NCI-H345 treated with DMSO at 0.1 percent for 48 hours (cell line): ENCODE measurements at regions not wholly inside any gene's neighbourhood (a gene's known extent, or its start where the extent isn't known, plus 50 kb on each side); places are given as distances from the start of the nearest gene placed in this dataset.
"Not testable (repeated sequence)": the region's sequence is repeated elsewhere in the genome, so short reads cannot be mapped to it uniquely, and the experiment has no call there.

Experiments used
- DNase-seq: peaks from one replicate; lab custom pipeline; 2025; ENCODE audit not compliant: unreplicated experiment; lab: John Stamatoyannopoulos, UW

DNA sequence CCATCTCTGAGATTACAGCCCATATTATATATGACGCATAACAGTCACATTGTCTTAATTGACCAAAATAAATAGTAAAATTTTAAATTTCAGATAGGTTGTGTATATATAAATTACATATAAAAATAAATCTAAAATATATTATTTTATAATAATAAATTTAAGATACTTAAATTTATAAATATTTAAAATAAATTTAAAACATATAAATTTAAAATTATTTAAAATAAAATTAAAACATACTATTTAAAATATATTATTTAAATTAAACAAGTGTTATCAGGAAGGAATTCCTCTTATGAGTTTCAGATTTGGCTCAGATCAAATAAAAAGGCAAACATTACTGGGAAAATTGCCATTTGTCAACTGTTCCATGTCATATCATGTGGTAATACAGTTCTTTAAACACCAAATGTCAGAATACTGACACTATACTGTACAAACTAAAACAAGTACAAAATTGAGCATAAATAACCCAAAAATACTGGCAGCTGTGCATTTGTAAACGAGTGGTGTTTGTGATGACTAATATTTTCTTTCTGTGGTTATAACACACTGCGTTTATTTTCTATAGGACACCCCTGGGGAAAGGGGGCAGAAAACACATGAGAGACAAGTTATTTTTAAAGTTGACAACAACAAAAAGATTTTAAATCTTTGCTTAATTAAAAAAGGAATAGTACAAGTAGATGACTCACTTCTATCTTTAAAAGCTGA is 71.3 kb upstream of the DGKB start:
- no peak for DNase-seq

DNA sequence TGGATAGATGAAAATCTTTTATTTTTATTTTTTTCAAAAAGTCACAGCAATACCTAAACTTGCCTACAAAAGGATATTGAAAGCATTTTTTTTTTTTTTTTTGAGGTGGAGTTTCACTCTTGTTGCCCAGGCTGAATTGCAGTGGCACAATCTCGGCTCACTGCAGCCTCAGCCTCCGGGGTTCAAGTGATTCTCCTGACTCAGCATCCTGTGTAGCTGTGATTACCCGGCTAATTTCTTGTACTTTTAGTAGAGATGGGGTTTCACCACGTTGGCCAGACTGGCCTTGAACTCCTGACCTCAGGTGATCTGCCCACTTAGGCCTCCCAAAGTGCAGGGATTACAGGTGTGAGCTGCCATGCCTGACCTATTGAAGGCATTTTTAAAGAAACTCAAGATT is 69.1 kb upstream of the DGKB start:
- DNase-seq = not testable (repeated sequence)

DNA sequence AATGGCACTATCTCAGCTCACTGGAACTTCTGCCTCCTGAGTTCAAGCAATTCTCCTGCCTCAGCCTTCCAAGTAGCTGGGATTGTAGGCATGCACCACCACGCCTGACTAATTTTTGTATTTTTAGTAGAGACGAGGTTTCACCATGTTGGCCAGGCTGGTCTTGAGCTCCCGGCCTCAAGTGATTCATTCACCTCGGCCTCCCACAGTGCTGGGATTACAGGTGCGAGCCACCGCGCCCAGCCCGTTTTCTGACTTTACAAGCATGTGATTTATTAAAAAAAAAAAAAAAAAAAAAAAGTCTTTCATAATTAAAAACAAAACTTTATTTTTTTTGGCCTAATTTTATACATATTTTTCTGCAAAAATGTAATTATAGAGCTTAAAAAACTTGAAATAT is 64.8 kb upstream of the DGKB start:
- not testable (repeated sequence) for DNase-seq

DNA sequence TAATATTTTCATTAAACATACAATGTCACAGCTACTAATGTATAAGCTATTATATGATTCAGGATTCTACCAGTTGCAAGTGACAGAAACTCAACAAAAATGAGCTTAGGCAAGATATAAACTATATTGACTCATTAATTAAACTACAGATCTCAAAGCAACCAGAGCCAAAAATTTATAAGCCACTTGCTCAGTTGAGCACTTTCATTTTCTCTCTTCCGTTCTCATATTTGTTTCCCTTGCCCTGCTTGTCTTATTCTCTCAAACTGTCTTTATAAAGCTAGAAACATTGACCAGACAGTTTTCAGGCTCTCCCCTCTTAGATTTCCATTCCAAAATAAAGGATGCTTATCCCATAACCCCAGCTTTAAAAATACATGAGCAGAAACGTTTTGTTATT is 60.2 kb upstream of the DGKB start:
- DNase-seq = no peak

DNA sequence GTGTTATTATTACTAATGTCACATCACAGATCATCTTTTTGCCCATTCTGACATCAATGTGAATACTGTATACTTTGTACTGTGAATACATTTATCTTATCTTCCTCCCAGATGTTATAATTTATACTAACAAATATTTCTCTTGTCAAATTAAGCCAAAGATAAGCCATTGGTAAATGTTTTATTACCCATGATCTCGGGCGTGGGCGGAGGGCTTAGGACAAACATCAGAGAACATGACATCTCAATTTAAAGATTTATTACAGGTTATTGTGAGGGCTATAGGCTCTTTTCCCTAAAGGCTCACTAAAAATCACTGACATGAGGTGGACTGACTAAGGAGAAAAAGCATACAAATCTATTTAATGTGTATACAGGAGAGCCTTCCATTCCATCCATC is 58.2 kb upstream of the DGKB start:
- DNase-seq = no peak

DNA sequence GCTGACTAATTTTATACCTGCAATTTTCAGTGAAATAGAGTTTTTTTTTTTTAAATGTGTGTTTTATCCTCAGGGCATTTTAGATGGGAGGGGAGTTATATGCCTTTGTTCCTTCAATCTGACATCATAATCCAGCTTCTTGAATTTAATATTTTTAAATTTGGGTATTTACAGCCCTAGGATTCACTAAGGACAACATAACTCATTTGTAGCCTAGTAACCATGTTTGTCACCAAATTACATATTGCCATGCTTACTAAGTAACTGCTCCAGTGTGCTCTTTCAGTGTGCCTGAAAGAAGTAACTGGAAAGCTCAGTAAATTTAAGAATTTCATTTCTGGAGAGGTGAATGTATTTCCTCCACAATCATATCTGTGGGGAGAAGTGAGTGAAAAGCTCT is 56.8 kb upstream of the DGKB start:
- no peak for DNase-seq

DNA sequence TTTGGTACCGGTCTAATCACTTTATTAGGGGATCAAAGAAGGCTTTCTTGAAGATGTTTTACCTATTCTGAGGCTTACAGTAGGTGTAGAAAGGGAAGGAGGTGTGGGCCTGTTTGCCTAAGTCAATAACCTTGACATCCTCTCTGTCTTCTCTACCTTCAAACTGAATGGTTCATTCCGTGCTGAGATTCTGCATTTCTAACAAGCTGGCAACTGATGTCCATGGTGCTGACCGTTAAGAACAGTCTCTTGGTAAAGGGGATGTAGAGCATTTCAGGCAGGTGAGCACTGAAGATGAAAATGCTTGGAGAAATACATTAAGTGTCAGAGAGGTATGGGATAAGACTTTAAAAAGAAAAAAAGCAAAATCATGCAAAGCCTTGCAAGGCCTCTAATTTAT is 51.5 kb upstream of the DGKB start:
- no peak for DNase-seq
